ENCODE measurements at regions not wholly inside any gene's neighbourhood (a gene's known extent, or its start where the extent isn't known, plus 50 kb on each side); places are given as distances from the start of the nearest gene placed in this dataset.

DNA sequence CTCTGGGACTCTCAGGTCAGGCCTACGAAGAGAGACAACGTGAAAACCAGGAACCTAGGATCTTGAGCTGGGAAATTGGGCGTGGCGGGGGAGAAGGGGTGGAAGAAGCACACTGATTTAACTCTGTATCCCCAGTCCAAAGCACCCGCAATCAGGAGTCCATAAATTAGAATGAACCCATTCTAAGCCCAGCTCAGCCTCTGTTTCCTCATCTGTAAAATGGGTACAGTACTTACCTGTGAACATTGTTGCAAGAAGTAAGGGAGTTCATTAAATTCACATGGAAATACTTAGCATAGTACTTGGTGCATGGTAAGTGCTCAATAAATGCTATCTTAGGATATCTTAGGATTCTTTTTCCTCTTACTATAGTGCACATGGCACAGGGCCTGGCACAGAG lies 326.7 kb downstream of the BCOR start:
- no peak overlapping the region for H3K27ac ChIP-seq
- TF ChIP-seq CTCF (conservative IDR thresholded peaks at IDR 0.05), result no peak

- no peak overlapping the region for H3K27ac ChIP-seq
- TF ChIP-seq CTCF (conservative IDR thresholded peaks at IDR 0.05), result no peak
Measured at GRCh38 chrX:39772057-39772832, 325.5 kb downstream of the BCOR start.

GRCh38 chrX:39773150-39773549 lies 324.6 kb downstream of the BCOR start:
- no peak overlapping the region for H3K27ac ChIP-seq
- TF ChIP-seq CTCF (conservative IDR thresholded peaks at IDR 0.05), result no peak

- H3K27ac ChIP-seq, result no peak overlapping the region
Measured at GRCh38 chrX:39773923-39774773, 323.6 kb downstream of the BCOR start.

GRCh38 chrX:39774774-39775328 lies 322.9 kb downstream of the BCOR start:
- no peak overlapping the region for H3K27ac ChIP-seq
- no peak for TF ChIP-seq CTCF (conservative IDR thresholded peaks at IDR 0.05)

More at GRCh38 chrX:39773923-39774773, 323.6 kb downstream of the BCOR start:
- no peak for TF ChIP-seq CTCF (conservative IDR thresholded peaks at IDR 0.05)

DNA sequence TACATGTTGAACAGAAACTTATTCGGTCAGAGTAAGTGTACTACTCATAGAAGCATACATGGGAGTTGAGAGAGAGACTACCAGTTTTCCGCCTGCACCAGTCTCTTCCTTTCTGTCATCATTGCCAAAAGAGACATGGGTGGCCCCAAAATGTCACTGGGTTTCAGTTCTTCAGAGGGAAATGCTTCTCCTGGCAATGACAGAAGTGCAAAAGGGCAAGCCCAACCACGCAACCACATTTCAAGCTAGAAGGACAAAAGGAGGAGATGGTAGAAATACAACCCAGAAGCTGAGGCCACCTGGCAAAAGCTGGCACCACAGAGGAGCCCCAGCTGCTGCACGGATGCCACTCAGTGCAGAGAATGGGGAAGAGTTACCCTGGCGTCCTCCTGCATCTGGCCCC lies 320.1 kb downstream of the BCOR start:
- H3K27ac ChIP-seq, result no peak overlapping the region
- no peak for TF ChIP-seq CTCF (conservative IDR thresholded peaks at IDR 0.05)

All from VCaP (cell line).